CD4-positive, alpha-beta T cell treated with Interleukin-17A for 4 hours (primary cell): ENCODE measurements at regions not wholly inside any gene's neighbourhood (a gene's known extent, or its start where the extent isn't known, plus 50 kb on each side); places are given as distances from the start of the nearest gene placed in this dataset.
"Not testable (repeated sequence)": the region's sequence is repeated elsewhere in the genome, so short reads cannot be mapped to it uniquely, and the experiment has no call there.

Source experiments
- DNase-seq: peaks from one replicate; pipeline ENCODE4 v3.0.0-alpha.2; 2020; ENCODE audit warnings: mixed read lengths

GRCh38 chr6:85071845-85072244 is 307.4 kb upstream of the TBX18 start:
- DNase-seq: not testable (repeated sequence)

- DNase-seq: no peak
These were observed 305.2 kb upstream of the TBX18 start for GRCh38 chr6:85069577-85069976.

- DNase-seq: no peak
These were observed 303.8 kb upstream of the TBX18 start for GRCh38 chr6:85068221-85068620.

- DNase-seq: no peak
These were observed 301.9 kb upstream of the TBX18 start for GRCh38 chr6:85066266-85066665.

- no peak for DNase-seq
These were observed 301.4 kb upstream of the TBX18 start for GRCh38 chr6:85065831-85066230.

GRCh38 chr6:85063611-85064010 is 299.2 kb upstream of the TBX18 start:
- DNase-seq: no peak

GRCh38 chr6:85062884-85063283 is 298.5 kb upstream of the TBX18 start:
- no peak for DNase-seq

GRCh38 chr6:85058806-85059205 is 294.4 kb upstream of the TBX18 start:
- DNase-seq: no peak

GRCh38 chr6:85050149-85050548 is 285.8 kb upstream of the TBX18 start:
- no peak for DNase-seq

- DNase-seq: no peak
These were observed 284.9 kb upstream of the TBX18 start for GRCh38 chr6:85049282-85049681.

GRCh38 chr6:85047818-85048217 is 283.4 kb upstream of the TBX18 start:
- DNase-seq: no peak

GRCh38 chr6:85045767-85046166 is 281.4 kb upstream of the TBX18 start:
- DNase-seq: not testable (repeated sequence)

- no peak for DNase-seq
These were observed 280.0 kb upstream of the TBX18 start for GRCh38 chr6:85044361-85044760.

GRCh38 chr6:85041376-85041775 is 277.0 kb upstream of the TBX18 start:
- DNase-seq: no peak

GRCh38 chr6:85037221-85037620 is 272.8 kb upstream of the TBX18 start:
- no peak for DNase-seq

- DNase-seq: no peak
These were observed 271.4 kb upstream of the TBX18 start for GRCh38 chr6:85035766-85036165.

- DNase-seq: no peak
These were observed 269.1 kb upstream of the TBX18 start for GRCh38 chr6:85033547-85033946.

- no peak for DNase-seq
These were observed 261.6 kb upstream of the TBX18 start for GRCh38 chr6:85026021-85026420.

GRCh38 chr6:85023721-85024120 is 259.3 kb upstream of the TBX18 start:
- DNase-seq: no peak

- DNase-seq: no peak
These were observed 253.0 kb upstream of the TBX18 start for GRCh38 chr6:85017352-85017751.

GRCh38 chr6:85016726-85017125 is 252.3 kb upstream of the TBX18 start:
- no peak for DNase-seq

- DNase-seq: no peak
These were observed 251.1 kb upstream of the TBX18 start for GRCh38 chr6:85015396-85015990.

- DNase-seq: no peak
These were observed 246.5 kb upstream of the TBX18 start for GRCh38 chr6:85010865-85011264.

- DNase-seq: no peak
These were observed 244.1 kb upstream of the TBX18 start for GRCh38 chr6:85008296-85009009.

- no peak for DNase-seq
These were observed 242.0 kb upstream of the TBX18 start for GRCh38 chr6:85006362-85006761.
